ENCODE measurements at regions not wholly inside any gene's neighbourhood (a gene's known extent, or its start where the extent isn't known, plus 50 kb on each side); places are given as distances from the start of the nearest gene placed in this dataset.

GRCh38 chr14:104332634-104333270 is 194.4 kb downstream of the KIF26A start:
- Mint-ChIP-seq H3K36me3 (ENCODE audit: insufficient read depth) (no peaks in the 10 kb centered on the region), H3K4me3 (ENCODE audit: low read depth) (no peak overlapping the region), H3K4me1 (ENCODE audit: low read depth) (no peaks in the 10 kb centered on the region), H3K27me3 (peaks cover 17% of the 10 kb centered on the region), H3K9me3 (ENCODE audit: low read depth) (peaks cover 16% of the 10 kb centered on the region), H3K27ac (no peak overlapping the region)
- no peak for DNase-seq (ENCODE audit: low spot score, unreplicated experiment)
- no peak for TF ChIP-seq CTCF (IDR thresholded peaks at IDR 0.05; ENCODE audit: unreplicated experiment)

GRCh38 chr14:104333646-104334423 is 195.4 kb downstream of the KIF26A start:
- no peak overlapping the region for H3K27ac Mint-ChIP-seq
- no peak for TF ChIP-seq CTCF (IDR thresholded peaks at IDR 0.05; ENCODE audit: unreplicated experiment)
- peaks cover 23% of the 10 kb centered on the region for H3K27me3 Mint-ChIP-seq
- DNase-seq (ENCODE audit: low spot score, unreplicated experiment), result no peak
- no peaks in the 10 kb centered on the region for H3K4me1 Mint-ChIP-seq (ENCODE audit: low read depth)
- no peak overlapping the region for H3K4me3 Mint-ChIP-seq (ENCODE audit: low read depth)
- no peaks in the 10 kb centered on the region for H3K36me3 Mint-ChIP-seq (ENCODE audit: insufficient read depth)
- H3K9me3 Mint-ChIP-seq (ENCODE audit: low read depth), result peaks cover 24% of the 10 kb centered on the region

GRCh38 chr14:104334424-104335161 is 196.2 kb downstream of the KIF26A start:
- Mint-ChIP-seq H3K27ac (no peak overlapping the region), H3K27me3 (peaks cover 31% of the 10 kb centered on the region), H3K4me3 (ENCODE audit: low read depth) (no peak overlapping the region), H3K36me3 (ENCODE audit: insufficient read depth) (no peaks in the 10 kb centered on the region), H3K4me1 (ENCODE audit: low read depth) (no peaks in the 10 kb centered on the region), H3K9me3 (ENCODE audit: low read depth) (peaks cover 20% of the 10 kb centered on the region)
- no peak for TF ChIP-seq CTCF (IDR thresholded peaks at IDR 0.05; ENCODE audit: unreplicated experiment)
- DNase-seq (ENCODE audit: low spot score, unreplicated experiment), result no peak

GRCh38 chr14:104335176-104335575 is 196.8 kb downstream of the KIF26A start:
- no peak overlapping the region for H3K27ac Mint-ChIP-seq
- H3K27me3 Mint-ChIP-seq, result peaks cover 36% of the 10 kb centered on the region
- no peak for TF ChIP-seq CTCF (IDR thresholded peaks at IDR 0.05; ENCODE audit: unreplicated experiment)
- no peak overlapping the region for H3K4me3 Mint-ChIP-seq (ENCODE audit: low read depth)
- DNase-seq (ENCODE audit: low spot score, unreplicated experiment), result no peak
- H3K4me1 Mint-ChIP-seq (ENCODE audit: low read depth), result no peaks in the 10 kb centered on the region
- peaks cover 17% of the 10 kb centered on the region for H3K9me3 Mint-ChIP-seq (ENCODE audit: low read depth)
- no peaks in the 10 kb centered on the region for H3K36me3 Mint-ChIP-seq (ENCODE audit: insufficient read depth)

GRCh38 chr14:104335611-104336010 is 197.2 kb downstream of the KIF26A start:
- DNase-seq (ENCODE audit: low spot score, unreplicated experiment), result no peak
- Mint-ChIP-seq H3K9me3 (ENCODE audit: low read depth) (peaks cover 14% of the 10 kb centered on the region), H3K36me3 (ENCODE audit: insufficient read depth) (no peaks in the 10 kb centered on the region), H3K4me1 (ENCODE audit: low read depth) (no peaks in the 10 kb centered on the region), H3K27ac (no peak overlapping the region), H3K27me3 (peaks cover 41% of the 10 kb centered on the region), H3K4me3 (ENCODE audit: low read depth) (no peak overlapping the region)
- no peak for TF ChIP-seq CTCF (IDR thresholded peaks at IDR 0.05; ENCODE audit: unreplicated experiment)
